HG02623 (cell line): ENCODE measurements at regions not wholly inside any gene's neighbourhood (a gene's known extent, or its start where the extent isn't known, plus 50 kb on each side); places are given as distances from the start of the nearest gene placed in this dataset.
A peak's percentile ranks its signal among the peaks of the same experiment; 100 is the strongest.
"Not testable (repeated sequence)": the region's sequence is repeated elsewhere in the genome, so short reads cannot be mapped to it uniquely, and the experiment has no call there.

Experiments
- ATAC-seq: cut with Tn5 transposase; IDR thresholded peaks from one replicate; pipeline ENCODE4 v1.9.1; 2021; ENCODE audit warnings: moderate library complexity; ENCODE audit not compliant: unreplicated experiment

DNA sequence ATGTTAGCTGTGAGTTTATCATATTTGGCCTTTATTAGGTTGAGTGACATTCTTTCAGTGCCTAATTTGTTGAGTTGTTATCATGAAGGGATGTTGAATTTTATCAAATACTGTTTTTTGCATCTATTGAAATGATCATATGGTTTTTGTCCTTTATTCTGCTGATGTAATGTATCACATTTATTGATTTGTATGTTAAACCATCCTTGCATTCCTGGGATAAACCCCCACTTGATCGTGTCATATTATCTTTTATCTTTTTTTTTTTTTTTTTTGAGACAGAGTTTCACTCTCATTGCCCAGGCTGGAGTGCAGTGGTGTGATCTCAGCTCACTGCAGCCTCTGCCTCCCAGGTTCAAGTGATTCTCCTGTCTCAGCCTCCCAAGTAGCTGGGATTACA is 51.9 kb upstream of the MFGE8 start:
- not testable (repeated sequence) for ATAC-seq

DNA sequence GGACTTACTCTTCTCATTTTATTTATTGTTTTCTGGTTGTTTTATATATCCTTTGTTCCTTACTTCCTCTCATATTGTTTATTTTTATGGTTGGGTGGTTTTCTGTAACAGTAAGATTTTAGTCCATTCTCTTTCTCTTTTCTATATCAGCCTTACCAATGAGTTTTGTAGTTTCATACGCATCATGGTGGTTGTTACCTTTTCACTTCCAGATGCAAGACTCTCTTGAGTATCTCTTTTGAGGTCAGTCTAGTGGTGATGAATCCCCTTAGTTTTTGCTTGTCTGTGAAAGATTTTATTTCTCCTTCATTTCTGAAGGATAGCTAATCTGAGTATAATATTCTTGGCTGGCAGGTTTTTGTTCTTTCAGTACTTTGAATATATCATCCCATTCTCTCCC is 57.1 kb upstream of the MFGE8 start:
- no peak for ATAC-seq

DNA sequence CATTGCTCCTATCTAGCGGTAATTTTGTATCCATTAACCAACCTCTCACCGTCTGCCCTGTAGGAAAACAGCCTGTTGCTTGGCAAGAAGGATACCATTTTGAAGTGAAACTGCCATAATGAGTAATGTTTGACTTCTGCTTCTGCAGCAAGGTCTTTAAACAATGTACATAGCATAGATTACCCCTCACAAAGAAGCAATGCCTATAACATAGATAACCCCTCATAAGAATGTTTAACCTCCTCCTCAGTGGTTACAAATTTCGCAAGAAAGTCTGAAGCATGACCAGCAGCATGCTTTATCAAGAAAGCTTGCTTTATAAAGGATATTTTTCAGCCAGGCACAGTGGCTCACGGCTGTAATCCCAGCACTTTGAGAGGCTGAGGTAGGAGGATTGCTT is 61.2 kb upstream of the MFGE8 start:
- no peak for ATAC-seq

DNA sequence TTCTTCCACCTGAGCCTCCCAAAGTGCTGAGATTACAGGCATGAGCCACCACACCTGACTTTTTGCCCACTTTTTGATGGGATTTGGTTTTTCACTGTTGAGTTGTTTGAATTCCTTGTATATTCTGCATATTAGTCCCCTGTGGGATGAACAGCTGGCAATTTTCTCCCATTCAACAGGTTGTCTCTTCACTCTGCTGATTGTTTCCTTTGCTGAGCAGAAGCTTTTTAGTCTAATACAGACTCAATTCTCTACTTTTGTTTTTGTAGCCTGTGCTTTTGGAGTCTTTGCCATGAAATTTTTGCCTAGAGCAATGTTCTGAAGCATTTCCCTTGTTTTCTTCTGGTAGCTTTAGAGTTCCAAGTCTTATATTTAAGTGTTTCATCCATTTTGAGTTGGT is 62.7 kb upstream of the MFGE8 start:
- ATAC-seq = no peak

DNA sequence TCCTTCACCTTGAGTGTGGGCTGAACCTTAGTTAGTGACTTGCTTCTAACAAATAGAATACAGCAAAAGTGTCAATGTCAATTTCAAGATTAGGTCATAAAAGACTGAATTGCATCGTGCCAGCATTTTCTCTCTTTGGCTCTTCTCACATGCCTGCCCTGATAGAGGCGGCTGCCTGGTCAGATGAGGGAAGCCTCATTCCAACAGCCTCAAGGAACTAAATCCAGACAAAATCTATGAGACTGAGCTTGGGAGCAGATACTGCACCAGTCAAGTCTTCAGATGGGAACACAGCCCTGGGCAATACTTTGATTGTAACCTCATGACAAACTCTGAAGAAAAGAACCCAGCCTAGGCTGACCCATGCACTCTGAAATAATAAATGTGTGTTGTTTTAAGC is 63.5 kb upstream of the MFGE8 start:
- no peak for ATAC-seq

DNA sequence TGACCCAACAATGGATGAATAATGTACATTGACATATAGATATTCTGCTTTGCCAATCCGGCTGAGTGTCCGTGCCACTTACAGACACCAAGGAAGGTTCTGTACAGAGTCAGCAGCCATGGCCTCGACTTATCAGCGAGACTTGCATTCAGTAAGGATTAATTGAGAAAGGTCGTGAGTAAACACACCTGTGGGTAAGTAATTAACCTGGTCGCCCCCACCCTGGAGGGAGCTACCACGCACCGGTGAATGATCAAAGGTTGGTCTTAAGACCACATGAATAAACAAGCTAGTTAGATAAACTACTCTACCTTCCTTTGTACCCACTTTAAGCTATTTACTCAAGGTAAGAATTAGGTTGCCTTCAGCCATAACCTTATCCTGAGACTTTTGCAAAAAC is 66.5 kb upstream of the MFGE8 start:
- no peak for ATAC-seq

DNA sequence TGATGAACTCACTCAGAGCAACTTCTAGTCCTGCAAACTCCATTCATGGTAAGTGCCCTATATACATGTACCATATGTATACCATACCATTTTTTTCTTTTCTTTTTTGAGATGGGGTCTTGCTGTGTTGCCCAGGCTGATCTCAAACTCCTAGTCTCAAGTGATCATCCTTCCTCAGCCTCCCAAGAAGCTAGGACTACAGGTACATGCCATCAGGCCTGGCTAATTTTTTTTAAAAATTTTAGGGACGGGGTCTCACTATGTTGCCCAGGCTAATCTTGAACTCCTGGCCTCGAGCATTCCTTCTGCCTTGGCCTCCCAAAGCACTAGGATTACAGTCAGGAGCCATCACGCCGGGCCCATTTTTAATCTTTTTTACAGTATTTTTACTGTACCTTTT is 67.3 kb upstream of the MFGE8 start:
- ATAC-seq = no peak

DNA sequence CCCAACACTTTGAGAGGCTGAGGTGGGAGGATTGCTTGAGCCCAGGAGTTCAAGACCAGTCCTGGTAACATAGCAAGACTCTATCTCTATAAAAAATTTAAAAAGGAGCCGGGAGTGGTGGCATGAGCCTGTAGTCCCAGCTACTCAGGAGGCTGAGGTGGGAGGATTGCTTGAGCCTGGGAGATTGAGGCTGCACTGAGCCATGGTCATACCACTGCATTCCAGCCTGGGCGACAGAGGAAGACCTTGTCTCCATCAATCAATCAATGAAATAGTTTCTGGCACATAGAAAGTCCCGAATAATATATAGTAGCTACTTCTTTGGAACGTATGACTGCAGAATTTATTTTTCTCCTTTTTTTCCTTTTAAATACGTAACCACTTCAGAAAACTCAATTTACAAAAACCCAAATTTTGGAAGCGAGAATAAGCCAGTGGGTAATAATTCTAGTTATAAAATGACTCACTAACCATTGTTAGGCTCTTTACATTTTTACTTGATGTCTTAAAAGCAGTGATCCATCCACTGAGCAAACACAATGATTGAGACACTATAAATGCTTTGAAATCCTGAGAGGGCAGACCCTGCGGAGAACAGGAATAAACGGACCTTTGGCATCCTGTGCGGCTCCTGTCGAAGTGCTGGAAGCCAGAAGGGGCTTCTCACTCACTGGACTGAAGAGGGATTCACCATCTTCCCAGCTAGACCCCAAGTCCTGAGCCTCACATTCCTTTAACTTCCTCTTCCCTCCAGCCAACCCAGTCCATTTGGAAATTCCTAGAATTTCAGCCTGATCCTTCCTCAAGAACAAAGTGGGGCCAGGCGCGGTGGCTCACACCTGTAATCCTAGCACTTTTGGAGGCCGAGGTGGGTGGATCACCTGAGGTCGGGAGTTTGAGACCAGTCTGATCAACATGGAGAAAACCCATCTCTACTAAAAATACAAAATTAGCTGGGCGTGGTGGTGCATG is 68.4 kb upstream of the MFGE8 start:
- no peak for ATAC-seq

DNA sequence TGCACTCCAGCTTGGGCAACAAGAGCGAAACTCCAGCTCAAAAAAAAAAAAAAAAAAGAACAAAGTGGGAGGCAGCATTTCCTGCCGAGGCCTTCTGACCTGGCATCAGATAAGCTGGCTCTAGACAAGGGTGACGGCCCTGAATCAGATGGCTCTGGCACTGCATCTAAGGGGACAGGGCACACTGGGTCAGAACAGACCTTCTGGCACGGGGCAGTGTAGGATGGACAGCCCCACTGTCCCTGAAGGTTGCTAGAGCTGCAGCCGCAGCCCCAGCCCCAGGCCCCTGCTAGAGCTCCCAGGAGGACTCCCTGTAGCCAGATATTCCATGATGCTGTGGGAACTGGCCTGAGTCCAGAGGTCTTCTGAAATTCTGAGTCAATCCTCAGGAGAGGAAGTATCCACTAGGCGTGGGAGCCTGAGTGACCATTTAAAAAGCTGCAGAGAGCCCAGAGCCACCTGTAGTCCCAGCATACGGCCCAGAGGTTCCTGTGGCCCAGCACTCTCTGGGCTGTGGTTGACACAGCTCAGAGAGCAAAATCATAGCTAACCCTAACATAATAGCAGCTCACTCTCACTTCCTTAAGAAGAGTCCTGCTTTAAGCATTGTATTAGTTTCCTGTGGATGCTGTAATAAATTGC is 69.2 kb upstream of the MFGE8 start:
- peak; percentile 98 for ATAC-seq

DNA sequence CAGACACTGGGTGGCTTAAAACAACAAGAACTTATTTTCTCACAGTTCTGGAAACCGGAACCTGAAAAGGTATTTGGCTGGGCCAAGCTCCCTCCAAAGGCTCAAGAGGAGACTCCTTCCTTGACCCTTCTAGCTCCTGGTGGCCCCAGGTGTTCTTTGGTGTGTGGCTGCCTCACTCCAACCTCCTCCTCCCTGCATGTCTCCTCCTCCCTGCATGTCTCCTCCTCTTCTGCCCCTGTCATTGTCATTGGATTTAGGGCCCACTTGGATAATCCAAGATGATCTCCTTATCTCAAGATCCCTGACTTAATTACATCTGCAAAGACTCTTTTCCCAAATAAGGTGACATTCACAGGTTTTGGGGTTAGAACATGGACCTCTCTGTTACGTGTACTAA is 69.8 kb upstream of the MFGE8 start:
- no peak for ATAC-seq

DNA sequence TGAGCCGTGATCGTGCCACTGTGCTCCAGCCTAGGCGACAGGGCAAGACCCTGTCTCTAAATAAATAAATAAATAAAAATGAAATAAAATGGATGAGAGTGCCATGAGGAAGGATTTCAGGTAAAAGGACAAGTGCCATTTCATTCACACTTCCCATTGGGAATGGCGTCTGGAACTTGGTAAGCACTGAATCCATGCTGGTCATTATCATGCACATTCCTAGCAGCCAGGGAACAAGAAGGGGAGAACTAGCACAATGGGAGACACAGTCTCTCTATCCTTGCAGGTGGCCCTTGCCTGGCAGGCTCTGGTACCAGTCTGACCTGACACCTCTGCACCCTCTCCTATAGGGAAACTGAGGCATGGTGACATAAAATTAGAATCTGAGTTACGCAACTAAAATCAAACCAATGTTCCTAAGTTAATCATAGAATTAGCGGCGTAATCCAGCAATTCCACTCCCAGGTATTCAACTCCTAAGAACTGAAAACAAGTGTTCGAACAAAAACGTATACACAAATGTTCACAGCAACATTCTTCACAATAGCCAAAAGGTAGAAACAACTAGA is 70.8 kb upstream of the MFGE8 start:
- no peak for ATAC-seq

DNA sequence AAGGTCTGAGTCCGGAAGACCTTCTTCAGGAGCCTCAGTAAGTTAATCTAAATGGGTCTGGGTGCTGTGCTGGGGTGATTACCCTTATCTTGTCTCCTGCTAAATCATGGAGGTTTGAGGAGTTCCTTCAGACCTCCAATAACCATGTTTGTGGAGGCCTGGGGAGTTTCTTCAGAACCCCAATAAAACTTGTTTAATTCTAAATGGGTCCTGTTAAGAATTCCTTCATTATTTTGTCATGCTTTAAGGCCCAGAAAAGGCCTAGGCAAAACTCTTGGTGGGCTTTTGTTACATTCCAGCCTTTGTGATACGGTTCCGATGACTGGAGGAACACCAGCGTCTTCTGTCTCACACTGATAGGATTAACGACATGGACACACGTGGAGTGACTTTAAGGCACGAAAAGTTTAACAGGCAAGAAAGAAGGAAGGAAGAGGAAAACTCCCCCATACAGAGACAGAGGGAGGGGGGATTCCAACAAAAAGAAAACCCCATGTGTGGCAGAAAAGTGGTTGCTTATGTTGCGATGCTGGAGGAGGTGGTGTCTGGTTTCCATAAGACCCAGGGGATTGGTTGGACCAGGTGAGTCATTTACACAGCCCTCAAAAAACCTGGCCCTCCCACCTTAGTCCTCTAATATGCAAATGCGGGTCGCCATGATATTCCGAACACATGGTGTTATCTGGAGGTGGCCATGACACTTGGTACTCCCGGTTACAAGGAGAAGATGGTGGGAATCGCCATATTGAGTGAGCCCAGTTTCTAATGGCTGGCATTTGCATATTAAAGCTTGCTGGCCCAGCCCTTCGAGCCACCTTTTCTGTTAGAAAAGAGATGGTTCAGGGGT is 72.6 kb upstream of the MFGE8 start:
- no peak for ATAC-seq

DNA sequence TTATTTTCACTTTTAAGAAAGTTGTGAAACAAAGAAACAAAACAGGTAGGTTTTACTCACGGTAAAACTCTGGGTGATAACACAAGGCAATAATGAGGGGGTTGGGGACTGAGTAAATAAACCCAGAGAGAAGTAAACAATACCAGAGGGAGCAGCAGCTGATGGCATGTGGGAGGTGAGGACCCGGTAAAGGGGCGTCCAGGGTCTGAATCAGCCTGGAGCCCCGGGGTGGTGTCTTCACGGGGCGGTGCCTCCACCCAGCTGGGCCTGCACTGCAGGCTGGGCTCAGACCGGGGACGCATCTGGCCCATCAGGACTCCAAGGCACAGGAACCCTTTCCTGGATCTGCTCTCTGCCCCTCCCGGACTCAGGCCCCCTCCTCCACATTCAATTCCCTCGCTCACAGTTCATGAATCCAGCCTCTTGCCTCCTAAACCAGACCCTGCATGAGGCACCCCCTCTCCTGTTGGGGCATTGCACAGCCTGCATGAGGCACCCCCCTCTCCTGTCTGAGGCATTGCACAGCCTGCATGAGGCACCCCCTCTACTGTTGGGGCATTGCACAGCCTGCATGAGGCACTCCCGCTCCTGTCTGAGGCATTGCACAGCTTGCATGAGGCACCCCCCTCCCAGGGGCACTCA is 73.9 kb upstream of the MFGE8 start:
- no peak for ATAC-seq

DNA sequence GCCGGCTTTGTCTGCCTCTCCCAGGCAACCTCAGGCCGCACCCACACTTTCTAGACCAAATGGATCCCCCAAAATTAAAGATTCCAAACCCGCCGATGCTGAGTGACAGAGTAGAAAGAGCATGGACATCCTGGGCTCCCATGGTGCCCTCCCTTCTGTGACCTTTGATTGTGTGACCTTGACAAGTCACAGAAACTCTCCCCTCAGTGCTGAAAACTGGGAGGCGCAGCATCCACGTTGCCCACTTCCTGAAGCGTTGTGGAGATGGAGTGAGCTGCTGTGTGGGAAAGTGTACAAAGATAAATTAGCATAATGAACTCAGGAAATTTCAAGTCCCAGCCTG is 74.4 kb upstream of the MFGE8 start:
- no peak for ATAC-seq

DNA sequence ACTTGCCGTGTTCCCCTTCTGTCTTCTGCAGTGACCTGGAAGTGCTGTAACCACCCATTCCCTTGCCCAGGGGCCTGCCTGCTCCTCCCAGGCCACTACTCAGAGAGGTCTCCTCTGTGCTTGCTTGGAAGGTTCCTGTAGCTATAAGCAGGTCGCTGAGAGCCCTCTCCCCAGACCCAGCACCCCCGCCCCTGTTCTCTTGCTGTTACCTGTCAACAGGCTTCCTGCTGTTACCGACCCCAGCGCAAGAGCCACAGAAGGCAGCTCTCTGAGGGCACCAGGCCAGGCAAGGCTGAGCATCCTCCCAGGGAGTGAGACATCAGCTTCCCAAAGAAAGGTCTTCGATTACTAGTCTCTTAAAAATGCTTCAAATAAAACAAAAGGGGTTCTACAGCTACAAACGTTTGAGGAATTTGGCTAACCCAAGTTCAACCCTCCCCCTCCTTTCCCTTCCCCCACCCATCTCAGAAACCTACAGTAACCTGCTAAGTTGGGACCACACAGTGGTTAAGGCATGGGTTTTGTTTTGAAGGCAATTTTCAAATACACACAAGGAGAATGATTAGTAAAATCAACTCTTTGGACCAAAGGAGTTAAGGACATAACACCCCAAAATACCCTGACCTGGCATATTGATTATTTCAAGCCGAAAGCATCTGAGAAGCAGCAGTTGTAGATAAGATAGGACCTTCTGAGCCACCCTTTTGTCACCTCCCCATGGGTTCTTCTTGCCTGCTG is 74.9 kb upstream of the MFGE8 start:
- ATAC-seq = no peak

DNA sequence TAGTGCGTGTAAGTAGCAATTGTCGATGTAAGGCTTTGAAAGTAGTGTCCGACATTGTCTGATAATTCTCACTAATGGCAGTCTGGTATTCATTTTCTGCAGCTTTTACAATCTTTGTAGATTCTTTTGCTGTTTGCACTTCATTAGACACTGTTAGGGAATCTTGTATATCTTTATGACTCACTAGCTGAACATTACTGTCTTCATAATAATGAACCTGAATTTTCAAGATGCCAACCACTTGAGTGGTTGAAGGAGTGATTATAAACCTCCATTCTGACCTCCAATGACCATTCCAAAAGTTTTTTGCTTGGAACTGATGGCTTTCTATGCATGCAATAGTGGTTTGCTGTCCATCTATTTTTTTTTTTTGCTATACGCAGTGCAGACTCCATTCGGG is 76.4 kb upstream of the MFGE8 start:
- no peak for ATAC-seq

DNA sequence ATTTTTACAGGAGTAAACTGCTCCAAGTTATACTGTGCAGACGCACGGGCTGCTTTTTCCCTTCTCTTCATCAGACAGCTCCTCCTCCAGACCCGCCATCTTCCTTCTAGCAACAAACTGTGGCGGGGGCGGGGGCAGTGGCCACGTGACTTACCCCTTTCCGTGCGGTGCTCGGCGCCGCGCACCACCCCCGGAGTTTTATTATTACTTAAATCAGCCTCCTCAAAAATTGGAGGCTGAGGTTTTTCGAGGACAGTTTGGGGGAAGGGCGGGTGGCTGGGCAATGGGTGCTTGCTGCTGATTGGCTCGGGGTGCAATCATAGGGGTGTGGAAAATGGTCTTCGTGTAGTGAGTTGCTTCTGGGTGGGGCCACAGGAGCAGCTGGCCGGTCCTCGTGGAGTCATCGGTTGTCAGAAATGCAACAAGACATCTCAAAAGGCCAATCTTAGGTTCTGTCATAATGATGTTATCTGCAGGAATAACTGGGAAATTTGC is 77.1 kb upstream of the MFGE8 start:
- no peak for ATAC-seq

DNA sequence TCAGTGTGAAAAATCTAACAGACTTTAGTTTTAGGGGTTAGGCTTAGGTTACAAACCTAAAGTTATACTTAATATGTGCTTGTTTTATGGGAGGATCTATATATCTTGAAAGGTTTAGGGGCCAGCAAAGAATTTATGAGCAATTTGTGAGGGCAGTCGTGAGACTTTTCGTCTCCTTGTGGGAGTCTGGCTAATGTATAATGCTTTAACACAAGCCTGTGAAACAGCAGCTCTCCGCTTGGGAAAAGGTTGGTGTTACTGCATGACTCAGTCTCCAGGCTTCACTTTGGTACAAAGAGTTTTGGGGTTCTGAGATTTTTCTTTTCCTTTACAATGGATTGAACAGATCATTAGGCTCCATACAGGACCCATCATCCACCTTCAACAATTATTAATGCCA is 79.0 kb upstream of the MFGE8 start:
- no peak for ATAC-seq

DNA sequence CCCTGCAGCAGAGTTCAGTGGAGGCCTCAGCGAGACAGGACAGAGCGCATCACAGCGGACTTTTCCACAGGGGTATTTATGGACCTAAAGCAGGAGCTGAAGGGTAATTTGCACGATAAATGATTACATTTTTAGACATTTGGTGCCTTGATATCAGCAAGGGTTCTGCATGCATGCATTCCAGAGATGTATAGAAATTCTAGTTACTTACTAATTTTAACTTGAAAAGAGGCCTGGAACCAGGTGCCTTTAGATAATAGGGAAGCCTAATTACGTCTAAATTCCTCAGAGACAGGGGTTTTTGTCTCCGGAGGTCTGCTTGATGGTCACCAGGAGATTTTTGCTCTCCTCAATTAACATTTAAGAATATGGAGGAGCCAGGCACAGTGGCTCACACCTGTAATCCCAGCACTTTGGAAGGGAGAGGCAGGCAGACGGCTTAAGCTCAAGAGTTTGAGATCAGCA is 79.8 kb upstream of the MFGE8 start:
- no peak for ATAC-seq

DNA sequence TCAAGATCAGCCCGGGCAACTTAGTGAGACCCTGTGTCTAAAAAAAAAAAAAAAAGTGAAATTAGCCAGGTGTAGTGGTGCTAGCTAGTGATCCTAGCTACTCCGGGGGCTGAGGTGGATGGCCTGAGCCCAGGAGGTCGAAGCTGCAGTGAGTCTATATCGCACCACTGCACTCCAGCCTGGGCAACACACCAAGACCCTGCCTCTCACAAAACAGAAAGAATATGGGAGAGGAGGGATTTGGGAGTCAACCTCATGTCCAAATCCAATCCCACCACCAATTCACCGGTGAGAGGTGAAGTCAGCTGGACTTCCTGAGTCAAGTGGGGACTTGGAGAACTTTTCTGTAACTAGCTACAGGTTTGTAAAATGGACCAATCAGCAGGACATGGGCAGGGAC is 80.5 kb upstream of the MFGE8 start:
- ATAC-seq = no peak
